Vagina (tissue), 2 donors: ENCODE measurements at regions not wholly inside any gene's neighbourhood (a gene's known extent, or its start where the extent isn't known, plus 50 kb on each side); places are given as distances from the start of the nearest gene placed in this dataset.

ENCODE experiments used
- CTCF ChIP-seq, 3 experiments: fragments of 450-650 bp in 2 of 3; fragments of 200-600 bp in 1 of 3; sonication (generic) in 1 of 3; IDR thresholded peaks; one replicate each; pipeline ENCODE4 v1.5.1; 2017 to 2019; ENCODE audit warnings: antibody characterized with exemption in 3 of 3, mild to moderate bottlenecking in 2 of 3, moderate library complexity in 2 of 3
- POLR2A ChIP-seq, 2 donors: fragments of 450-650 bp; IDR thresholded peaks; one replicate each; pipeline ENCODE4 v1.6.1; 2017; ENCODE audit warnings: antibody characterized with exemption in 2 of 2, mild to moderate bottlenecking in 2 of 2, moderate library complexity in 2 of 2
- POLR2AphosphoS5 ChIP-seq, 2 donors: sonication (generic); formaldehyde crosslinking; IDR thresholded peaks; one replicate each; pipeline ENCODE4 v1.9.0; 2017; ENCODE audit warnings: antibody characterized with exemption in 2 of 2, mild to moderate bottlenecking in 2 of 2, low read depth in 1 of 2; ENCODE audit not compliant: insufficient read depth in 1 of 2

GRCh38 chr2:210901326-210901725 is 344.9 kb downstream of the CPS1 start:
- TF ChIP-seq CTCF (IDR thresholded peaks at IDR 0.05) (no peak), POLR2AphosphoS5 (IDR thresholded peaks at IDR 0.05; ENCODE audit: insufficient read depth in 1 of 2, low read depth in 1 of 2) (no peak), POLR2A (IDR thresholded peaks at IDR 0.05) (no peak)
